Stomach (tissue), 8 donors: ENCODE measurements at regions not wholly inside any gene's neighbourhood (a gene's known extent, or its start where the extent isn't known, plus 50 kb on each side); places are given as distances from the start of the nearest gene placed in this dataset.

ENCODE experiments used
- DNase-seq, 2 donors: peaks; one replicate each; pipeline versions ENCODE4 v3.0.0 to v3.0.0-alpha.2; 2013 to 2019
- H3K27ac ChIP-seq, 5 donors: fragments of 200-600 bp in 4 of 5; sonication (generic) in 4 of 5; one replicate each; pipeline ENCODE4 v1.5.1; 2013 to 2019; ENCODE audit warnings: mild to moderate bottlenecking in 1 of 5, moderate library complexity in 1 of 5
- H3K27me3 ChIP-seq, 3 donors: fragments of 200-600 bp; sonication (generic); one replicate each; pipeline ENCODE4 v1.5.1; 2017 to 2019; ENCODE audit warnings: mixed run types in 1 of 3
- H3K36me3 ChIP-seq, 4 donors: fragments of 200-600 bp; sonication (generic); 1 replicate in 3 of 4; 2 replicates in 1 of 4; pipeline ENCODE4 v1.5.1; 2016 to 2019
- H3K4me1 ChIP-seq, 4 donors: fragments of 200-600 bp; sonication (generic); one replicate each; pipeline ENCODE4 v1.5.1; 2016 to 2019
- H3K4me3 ChIP-seq, 4 donors: fragments of 200-600 bp; sonication (generic) in 3 of 4; one replicate each; pipeline ENCODE4 v1.5.1; 2016 to 2019; ENCODE audit warnings: mild to moderate bottlenecking in 1 of 4
- H3K9me3 ChIP-seq, 4 donors: fragments of 200-600 bp; sonication (generic); one replicate each; pipeline ENCODE4 v1.5.1; 2016 to 2019
- CTCF ChIP-seq, 7 experiments: fragments of 450-650 bp in 4 of 7; fragments of 200-600 bp in 3 of 7; sonication (generic) in 3 of 7; IDR thresholded peaks; one replicate each; pipeline ENCODE4 v1.5.1; 2016 to 2019; ENCODE audit warnings: antibody characterized with exemption in 7 of 7, control low read depth in 2 of 7, mild to moderate bottlenecking in 1 of 7
- EP300 ChIP-seq: sonication (generic); formaldehyde crosslinking; IDR thresholded peaks from one replicate; pipeline ENCODE4 v1.6.1; 2017; ENCODE audit warnings: antibody characterized with exemption
- POLR2A ChIP-seq, 4 donors: fragments of 450-650 bp; IDR thresholded peaks; one replicate each; pipeline ENCODE4 v1.6.1; 2016; ENCODE audit warnings: antibody characterized with exemption in 4 of 4, control low read depth in 2 of 4, mild to moderate bottlenecking in 1 of 4, moderate library complexity in 1 of 4
- POLR2AphosphoS5 ChIP-seq, 3 donors: sonication (generic); formaldehyde crosslinking; IDR thresholded peaks; one replicate each; pipeline ENCODE4 v1.6.1; 2016; ENCODE audit warnings: antibody characterized with exemption in 3 of 3
- WGBS, 5 donors: extraction: QIAGEN DNeasy Blood & Tissue Kit in 3 of 5; methylation state at CpG; one replicate each; pipeline versions ENCODE4 v1.1.5 to v1.1.7; 2013 to 2018; 5-methylcytosine and 5-hydroxymethylcytosine counted together
- intact Hi-C: fragments of 100-400 bp; cut with DNase I; formaldehyde crosslinking; loops from one replicate; pipeline ENCODE4 v1.15.1; 2023; ENCODE audit warnings: low total_unique reads
- donor health status: healthy with polysubstance abuse.
- donor health status: Bipolar disorder and iron deficiency.
- donor health status: healthy.

DNA sequence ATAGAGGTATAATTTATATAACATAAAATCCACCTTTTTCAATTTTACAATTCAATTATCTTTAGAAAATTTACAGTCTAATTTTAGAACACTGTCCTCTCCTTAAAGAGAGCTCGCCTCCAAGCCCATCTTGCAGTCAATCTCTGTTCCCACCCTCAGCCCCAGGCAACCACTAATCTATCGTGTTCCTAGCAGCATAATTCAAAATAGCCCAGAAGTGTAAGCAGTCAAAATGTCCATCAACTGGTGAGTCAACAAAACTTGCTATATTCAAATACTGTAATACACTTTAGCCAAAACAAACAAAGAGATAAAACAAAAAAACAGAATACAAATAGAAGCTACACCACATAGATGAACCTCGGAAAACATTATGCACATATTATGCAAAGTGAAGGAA, 1006.8 kb upstream of the EEF2KMT start:
- Histone ChIP-seq H3K27ac (no peak overlapping the region), H3K36me3 (no peaks in the 10 kb centered on the region), H3K9me3 (peaks cover 0 to 18% (median 8%) of the 10 kb centered on the region in 4 donors), H3K4me1 (no peaks in the 10 kb centered on the region), H3K4me3 (no peak overlapping the region), H3K27me3 (no peaks in the 10 kb centered on the region)
- intact Hi-C loops = no loop called here
- TF ChIP-seq EP300 (no peak), CTCF (IDR thresholded peaks at IDR 0.05) (no peak), POLR2A (IDR thresholded peaks at IDR 0.05) (no peak), POLR2AphosphoS5 (IDR thresholded peaks at IDR 0.05) (no peak)
- DNase-seq = no peak
- 48 to 65% (median 54%) methylated on average over 3 of the region's 3 CpGs for WGBS, 5 donors

GRCh38 chr16:6103561-6103960, 1006.0 kb upstream of the EEF2KMT start:
- Histone ChIP-seq H3K4me3 (no peak overlapping the region), H3K4me1 (no peaks in the 10 kb centered on the region), H3K36me3 (no peaks in the 10 kb centered on the region), H3K27me3 (no peaks in the 10 kb centered on the region), H3K27ac (no peak overlapping the region), H3K9me3 (peaks cover 0 to 18% (median 8%) of the 10 kb centered on the region in 4 donors)
- DNase-seq = no peak
- 32 to 47% (median 42%) methylated on average over 2 of the region's 2 CpGs for WGBS, 5 donors
- intact Hi-C loops = no loop called here
- TF ChIP-seq EP300 (no peak), POLR2AphosphoS5 (IDR thresholded peaks at IDR 0.05) (no peak), CTCF (IDR thresholded peaks at IDR 0.05) (no peak), POLR2A (IDR thresholded peaks at IDR 0.05) (no peak)

DNA sequence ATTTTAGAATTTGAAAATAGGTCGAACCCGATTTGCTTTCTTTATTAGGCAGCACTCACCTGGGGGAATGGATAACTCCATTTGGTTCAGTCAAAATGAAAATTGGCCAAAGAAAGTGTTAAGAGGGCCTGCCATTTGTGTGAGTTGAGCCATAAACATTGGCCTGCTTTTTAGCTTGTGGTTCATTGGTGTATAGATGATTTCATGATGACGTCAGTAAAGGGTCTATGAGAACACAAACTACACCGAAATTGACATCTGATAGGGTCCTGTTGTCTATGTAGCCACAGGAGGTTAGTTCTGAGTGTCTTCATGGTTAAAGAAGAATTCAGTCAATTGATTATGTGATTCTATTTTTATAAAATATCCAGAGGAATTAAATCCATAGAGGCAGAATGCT, 1001.5 kb upstream of the EEF2KMT start:
- Histone ChIP-seq H3K4me1 (no peaks in the 10 kb centered on the region), H3K27ac (no peak overlapping the region), H3K36me3 (no peaks in the 10 kb centered on the region), H3K27me3 (no peaks in the 10 kb centered on the region), H3K4me3 (no peak overlapping the region), H3K9me3 (peaks cover 0 to 23% (median 7%) of the 10 kb centered on the region in 4 donors)
- no peak for TF ChIP-seq POLR2AphosphoS5 (IDR thresholded peaks at IDR 0.05)
- no peak for TF ChIP-seq CTCF (IDR thresholded peaks at IDR 0.05)
- no peak for TF ChIP-seq POLR2A (IDR thresholded peaks at IDR 0.05)
- no peak for TF ChIP-seq EP300
- 78 to 88% (median 83%) methylated on average over 4 of the region's 4 CpGs for WGBS, 5 donors
- no peak for DNase-seq
- intact Hi-C loops = no loop called here

DNA sequence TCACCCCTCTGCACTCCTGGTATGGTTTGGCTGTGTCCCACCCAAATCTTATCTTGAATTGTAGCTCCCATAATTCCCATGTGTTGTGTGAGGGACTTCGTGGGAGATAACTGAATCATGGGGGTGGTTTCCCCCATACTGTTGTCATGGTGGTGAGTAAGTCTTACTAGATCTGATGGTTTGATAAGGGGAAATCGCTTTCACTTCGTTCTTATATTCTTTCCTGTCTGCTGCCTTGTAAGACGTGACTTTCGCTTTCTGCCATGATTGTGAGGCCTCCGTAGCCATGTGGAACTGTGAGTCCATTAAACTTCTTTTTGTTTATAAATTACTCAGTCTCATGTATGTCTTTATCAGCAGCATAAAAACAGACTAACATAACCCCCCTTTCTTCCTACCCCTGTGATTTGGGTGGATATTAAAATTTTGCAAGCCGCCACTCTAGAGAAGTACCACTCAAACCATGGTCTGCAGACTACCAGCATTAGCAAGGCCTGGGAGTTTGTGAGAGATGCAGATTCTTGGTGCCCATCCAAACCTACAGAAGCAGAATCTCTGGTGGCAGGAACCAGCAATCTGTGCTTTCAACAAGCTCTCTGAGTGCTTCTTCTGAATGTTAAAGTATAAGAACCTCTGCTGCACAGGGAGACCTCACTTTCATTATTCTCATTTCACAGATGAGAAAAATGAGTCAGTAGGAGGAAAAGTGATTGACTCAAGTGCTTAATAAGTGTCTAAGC, 999.5 kb upstream of the EEF2KMT start:
- no peak for DNase-seq
- H3K36me3 ChIP-seq = no peaks in the 10 kb centered on the region
- intact Hi-C loops = no loop called here
- peaks cover 0 to 37% (median 15%) of the 10 kb centered on the region in 4 donors for H3K9me3 ChIP-seq
- no peaks in the 10 kb centered on the region for H3K27me3 ChIP-seq
- no peaks in the 10 kb centered on the region for H3K4me1 ChIP-seq
- H3K27ac ChIP-seq = no peak overlapping the region
- H3K4me3 ChIP-seq = no peak overlapping the region
- 77 to 84% (median 82%) methylated on average over 7 of the region's 7 CpGs for WGBS, 5 donors
- no peak for TF ChIP-seq CTCF (IDR thresholded peaks at IDR 0.05)
- TF ChIP-seq POLR2A (IDR thresholded peaks at IDR 0.05) = no peak
- TF ChIP-seq EP300 = no peak
- no peak for TF ChIP-seq POLR2AphosphoS5 (IDR thresholded peaks at IDR 0.05)
